Breast epithelium (tissue), 3 donors: ENCODE measurements at regions not wholly inside any gene's neighbourhood (a gene's known extent, or its start where the extent isn't known, plus 50 kb on each side); places are given as distances from the start of the nearest gene placed in this dataset.

Experiments
- CTCF ChIP-seq, 3 donors: fragments of 450-650 bp; IDR thresholded peaks; one replicate each; pipeline ENCODE4 v1.5.1; 2016 to 2017; ENCODE audit warnings: antibody characterized with exemption in 3 of 3, mild to moderate bottlenecking in 3 of 3, moderate library complexity in 3 of 3
- POLR2A ChIP-seq: fragments of 450-650 bp; IDR thresholded peaks from one replicate; pipeline ENCODE4 v1.6.1; 2016; ENCODE audit warnings: antibody characterized with exemption, mild to moderate bottlenecking, moderate library complexity
- POLR2AphosphoS5 ChIP-seq, 3 donors: sonication (generic); formaldehyde crosslinking; IDR thresholded peaks; one replicate each; pipeline ENCODE4 v1.6.1; 2017; ENCODE audit warnings: antibody characterized with exemption in 3 of 3

GRCh38 chr12:126782083-126782482 lies 1484.9 kb upstream of the TMEM132C start:
- TF ChIP-seq CTCF (IDR thresholded peaks at IDR 0.05) (no peak), POLR2A (no peak), POLR2AphosphoS5 (IDR thresholded peaks at IDR 0.05) (no peak)
